Stimulated activated CD4-positive, alpha-beta T cell treated with anti-CD3 and anti-CD28 coated beads, Interleukin-1b, Interleukin-23, amount 100 ng/mL, for 48 hours (primary cell): ENCODE measurements at regions not wholly inside any gene's neighbourhood (a gene's known extent, or its start where the extent isn't known, plus 50 kb on each side); places are given as distances from the start of the nearest gene placed in this dataset.
"Not testable (repeated sequence)": the region's sequence is repeated elsewhere in the genome, so short reads cannot be mapped to it uniquely, and the experiment has no call there.

Experiments
- DNase-seq: peaks from one replicate; pipeline ENCODE4 v3.0.0-alpha.2; 2020

GRCh38 chr5:124614836-124615385, 131.5 kb downstream of the ZNF608 start:
- DNase-seq: no peak

- no peak for DNase-seq
These were observed 132.3 kb downstream of the ZNF608 start for GRCh38 chr5:124614105-124614504.

GRCh38 chr5:124613273-124613953, 133.0 kb downstream of the ZNF608 start:
- DNase-seq: no peak

- DNase-seq: no peak
These were observed 134.4 kb downstream of the ZNF608 start for GRCh38 chr5:124612023-124612422.

GRCh38 chr5:124611262-124611661, 135.2 kb downstream of the ZNF608 start:
- DNase-seq: not testable (repeated sequence)

- not testable (repeated sequence) for DNase-seq
These were observed 136.8 kb downstream of the ZNF608 start for GRCh38 chr5:124609685-124610084.

- DNase-seq: no peak
These were observed 139.9 kb downstream of the ZNF608 start for GRCh38 chr5:124606543-124606942.

GRCh38 chr5:124606093-124606492, 140.3 kb downstream of the ZNF608 start:
- no peak for DNase-seq

- no peak for DNase-seq
These were observed 140.9 kb downstream of the ZNF608 start for GRCh38 chr5:124605541-124605940.

- no peak for DNase-seq
These were observed 142.0 kb downstream of the ZNF608 start for GRCh38 chr5:124604419-124604818.

GRCh38 chr5:124602925-124603650, 143.4 kb downstream of the ZNF608 start:
- DNase-seq: no peak

- DNase-seq: no peak
These were observed 147.1 kb downstream of the ZNF608 start for GRCh38 chr5:124599028-124599973.

- DNase-seq: no peak
These were observed 149.6 kb downstream of the ZNF608 start for GRCh38 chr5:124596595-124597421.

GRCh38 chr5:124593952-124594351, 152.5 kb downstream of the ZNF608 start:
- no peak for DNase-seq

- DNase-seq: no peak
These were observed 153.5 kb downstream of the ZNF608 start for GRCh38 chr5:124592891-124593290.

GRCh38 chr5:124591583-124591982, 154.9 kb downstream of the ZNF608 start:
- no peak for DNase-seq

GRCh38 chr5:124590686-124591085, 155.8 kb downstream of the ZNF608 start:
- DNase-seq: no peak

- DNase-seq: no peak
These were observed 159.2 kb downstream of the ZNF608 start for GRCh38 chr5:124587280-124587679.

- peak; percentile 19 for DNase-seq
These were observed 161.3 kb downstream of the ZNF608 start for GRCh38 chr5:124584991-124585715.

GRCh38 chr5:124583469-124584350, 162.7 kb downstream of the ZNF608 start:
- DNase-seq: peak; percentile 8

- DNase-seq: no peak
These were observed 163.9 kb downstream of the ZNF608 start for GRCh38 chr5:124582561-124582840.
